ENCODE measurements at regions not wholly inside any gene's neighbourhood (a gene's known extent, or its start where the extent isn't known, plus 50 kb on each side); places are given as distances from the start of the nearest gene placed in this dataset.
A peak's percentile ranks its signal among the peaks of the same experiment; 100 is the strongest.

DNA sequence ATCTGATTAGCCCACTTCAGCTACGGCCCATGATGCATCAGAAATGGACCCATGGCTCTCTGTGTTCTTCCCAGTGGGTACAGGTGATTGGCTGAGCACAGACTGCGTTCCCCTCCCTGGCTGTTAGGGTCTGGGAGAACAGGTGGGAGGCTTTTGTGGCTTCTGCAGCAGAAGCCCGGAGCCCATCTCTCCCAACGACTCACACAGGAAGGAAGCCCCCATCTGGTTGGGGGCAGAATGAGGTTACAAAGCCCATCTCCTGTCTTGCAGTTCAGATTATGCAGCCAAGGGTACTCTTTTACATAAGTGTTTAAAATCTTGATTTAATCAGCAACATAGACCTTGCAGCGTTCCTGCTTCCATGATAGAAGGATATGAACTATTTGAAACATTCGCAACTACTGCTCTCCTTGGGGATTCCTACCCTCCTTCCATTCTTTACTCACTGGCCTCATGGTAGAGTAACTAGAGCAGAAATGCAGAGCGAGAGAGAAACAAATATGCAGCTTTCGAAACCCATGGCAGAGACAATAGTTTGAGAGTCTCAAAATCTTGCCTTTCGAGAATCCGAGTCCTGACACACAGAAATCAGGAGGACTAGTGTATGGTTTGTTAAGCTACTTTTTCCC is 291.3 kb downstream of the TLE3 start:
- Histone ChIP-seq H3K14ac (replicated peaks; ENCODE audit: low read depth, low read length) (no peak overlapping the region), H2BK120ac (ENCODE audit: low read depth, low read length) (no peak overlapping the region), H3K4me3 (ENCODE audit: insufficient read depth, low read depth, low read length) (no peak overlapping the region), H3K56ac (ENCODE audit: extremely low read depth, insufficient read depth, low read length) (no peak overlapping the region), H4K91ac (ENCODE audit: insufficient read depth, low read depth, low read length) (no peak overlapping the region), H3K36me3 (ENCODE audit: control insufficient read depth, insufficient read depth, low read length) (no peaks in the 10 kb centered on the region), H4K8ac (ENCODE audit: low read depth in 2 of 2, low read length in 2 of 2) (no peak overlapping the region), H4K20me1 (ENCODE audit: insufficient read depth, low read length) (no peaks in the 10 kb centered on the region), H2BK5ac (ENCODE audit: low read depth, low read length, poor library complexity, severe bottlenecking) (no peak overlapping the region), H3K9me3 (ENCODE audit: control insufficient read depth, insufficient read depth, low read length) (no peaks in the 10 kb centered on the region), H2AK5ac (ENCODE audit: low read depth, low read length) (no peak overlapping the region), H2BK15ac (ENCODE audit: low read depth, low read length) (no peak overlapping the region), H2AK9ac (replicated peaks; ENCODE audit: low read depth, low read length, poor library complexity) (peak overlapping the region; percentile 18), H3K23ac (ENCODE audit: low read depth, low read length) (no peak overlapping the region), H3K18ac (ENCODE audit: low read depth, low read length) (no peak overlapping the region), H3K27me3 (ENCODE audit: control insufficient read depth, insufficient read depth, low read length) (peaks cover 23% of the 10 kb centered on the region), H2AFZ (replicated peaks; ENCODE audit: low read length, poor library complexity) (no peak overlapping the region), H3K4ac (ENCODE audit: low read depth, low read length) (no peak overlapping the region), H3K27ac (ENCODE audit: insufficient read depth, low read length) (no peak overlapping the region), H2BK20ac (ENCODE audit: low read depth, low read length) (no peak overlapping the region; the same call in 1 of the 2 replicates), H3K4me2 (ENCODE audit: low read depth, low read length) (no peak overlapping the region), H3K4me1 (ENCODE audit: control insufficient read depth, insufficient read depth, low read length) (peaks cover 4% of the 10 kb centered on the region), H3K9me1 (ENCODE audit: insufficient read depth, low read length) (no peaks in the 10 kb centered on the region; the same call in 1 of the 2 replicates), H4K5ac (ENCODE audit: low read depth, low read length) (no peak overlapping the region), H3K79me1 (ENCODE audit: low read depth in 1 of 2, low read length in 2 of 2) (no peaks in the 10 kb centered on the region), H3K9ac (ENCODE audit: low read depth, low read length) (no peak overlapping the region)
- DNase-seq (no peak), ATAC-seq (ENCODE audit: low read depth) (no peak)
- intact Hi-C loops (cut with micrococcal nuclease) (loop anchor here (5.0 kb wide), 1 partner anchor 284 kb away; no protein-coding TSS in a partner anchor), in situ Hi-C loops (cut with MboI; ENCODE audit: low sequenced_read_pairs) (no loop called here), dilution Hi-C loops (cut with HindIII; ENCODE audit: low sequenced_read_pairs, unreplicated experiment) (no loop called here)
- ChIA-PET POLR2A (ENCODE audit: unreplicated experiment) (no interaction called here), CTCF (interaction anchor here (0.6 kb wide), 1 partner anchor 39 kb away, joined by 3 read pairs; no protein-coding TSS in a partner anchor)
- no CpG with 5 or more reads among the region's 10 CpGs for WGBS, 2 experiments (ENCODE audit: extremely low coverage in 2 of 2, insufficient read length in 1 of 2)
- TF ChIP-seq RCOR1 (IDR thresholded peaks at IDR 0.05; ENCODE audit: insufficient replicate concordance, low read length) (no peak), FOS (IDR thresholded peaks at IDR 0.05; ENCODE audit: low read depth, low read length) (no peak), POLR2A (IDR thresholded peaks at IDR 0.05; ENCODE audit: low read depth, low read length) (no peak), BHLHE40 (IDR thresholded peaks at IDR 0.05; ENCODE audit: low read depth, low read length) (no peak), NFE2L2 (IDR thresholded peaks at IDR 0.05; ENCODE audit: low read depth, low read length) (no peak), MXI1 (IDR thresholded peaks at IDR 0.05; ENCODE audit: borderline replicate concordance, low read depth, low read length) (no peak), SMC3 (IDR thresholded peaks at IDR 0.05; ENCODE audit: low read depth, low read length) (no peak)
- BruUV-seq (replicated peaks), result no TSS peak
